ENCODE measurements at regions not wholly inside any gene's neighbourhood (a gene's known extent, or its start where the extent isn't known, plus 50 kb on each side); places are given as distances from the start of the nearest gene placed in this dataset.
A peak's percentile ranks its signal among the peaks of the same experiment; 100 is the strongest.

GRCh38 chrX:21168401-21169160, 205.6 kb upstream of the CNKSR2 start:
- TF ChIP-seq ZNF274 (IDR thresholded peaks at IDR 0.05; ENCODE audit: low read depth, low read length) = no peak
- TF ChIP-seq SUZ12 (IDR thresholded peaks at IDR 0.05; ENCODE audit: extremely low read depth, insufficient read depth, insufficient read length) = no peak
- no peak for TF ChIP-seq YY1 (IDR thresholded peaks at IDR 0.05; ENCODE audit: insufficient read depth, insufficient read length)
- Histone ChIP-seq H3K9ac (ENCODE audit: insufficient read length, low read depth) (no peak overlapping the region), H3K4me1 (ENCODE audit: insufficient read depth, insufficient read length) (no peaks in the 10 kb centered on the region), H3K9me3 (ENCODE audit: insufficient read depth, low read length) (no peaks in the 10 kb centered on the region), H3K36me3 (ENCODE audit: insufficient read depth, insufficient read length, low read length) (no peaks in the 10 kb centered on the region), H3K4me3 (ENCODE audit: insufficient read length, low read depth) (no peak overlapping the region), H3K27me3 (ENCODE audit: insufficient read depth, insufficient read length) (no peaks in the 10 kb centered on the region)
- DNase-seq (ENCODE audit: low read depth, low spot score) = no peak

- Histone ChIP-seq H3K4me3 (ENCODE audit: insufficient read length, low read depth) (no peak overlapping the region), H3K9me3 (ENCODE audit: insufficient read depth, low read length) (no peaks in the 10 kb centered on the region), H3K4me1 (ENCODE audit: insufficient read depth, insufficient read length) (no peaks in the 10 kb centered on the region), H3K36me3 (ENCODE audit: insufficient read depth, insufficient read length, low read length) (no peaks in the 10 kb centered on the region), H3K27me3 (ENCODE audit: insufficient read depth, insufficient read length) (no peaks in the 10 kb centered on the region), H3K9ac (ENCODE audit: insufficient read length, low read depth) (no peak overlapping the region)
- DNase-seq (ENCODE audit: low read depth, low spot score) = no peak
- TF ChIP-seq YY1 (IDR thresholded peaks at IDR 0.05; ENCODE audit: insufficient read depth, insufficient read length) = no peak
- no peak for TF ChIP-seq SUZ12 (IDR thresholded peaks at IDR 0.05; ENCODE audit: extremely low read depth, insufficient read depth, insufficient read length)
- TF ChIP-seq ZNF274 (IDR thresholded peaks at IDR 0.05; ENCODE audit: low read depth, low read length) = no peak
These were observed 203.0 kb upstream of the CNKSR2 start for GRCh38 chrX:21171181-21171580.

- H3K4me1 ChIP-seq (ENCODE audit: insufficient read depth, insufficient read length) = no peaks in the 10 kb centered on the region
- H3K36me3 ChIP-seq (ENCODE audit: insufficient read depth, insufficient read length, low read length) = no peaks in the 10 kb centered on the region
- H3K4me3 ChIP-seq (ENCODE audit: insufficient read length, low read depth) = no peak overlapping the region
- H3K9me3 ChIP-seq (ENCODE audit: insufficient read depth, low read length) = no peaks in the 10 kb centered on the region
- DNase-seq (ENCODE audit: low read depth, low spot score) = peak; percentile 2
- H3K9ac ChIP-seq (ENCODE audit: insufficient read length, low read depth) = no peak overlapping the region
- no peaks in the 10 kb centered on the region for H3K27me3 ChIP-seq (ENCODE audit: insufficient read depth, insufficient read length)
- no peak for TF ChIP-seq YY1 (IDR thresholded peaks at IDR 0.05; ENCODE audit: insufficient read depth, insufficient read length)
- no peak for TF ChIP-seq SUZ12 (IDR thresholded peaks at IDR 0.05; ENCODE audit: extremely low read depth, insufficient read depth, insufficient read length)
- TF ChIP-seq ZNF274 (IDR thresholded peaks at IDR 0.05; ENCODE audit: low read depth, low read length) = no peak
These were observed 199.8 kb upstream of the CNKSR2 start for GRCh38 chrX:21174439-21174838.

GRCh38 chrX:21176921-21177571, 197.2 kb upstream of the CNKSR2 start:
- Histone ChIP-seq H3K36me3 (ENCODE audit: insufficient read depth, insufficient read length, low read length) (no peaks in the 10 kb centered on the region), H3K27me3 (ENCODE audit: insufficient read depth, insufficient read length) (no peaks in the 10 kb centered on the region), H3K4me3 (ENCODE audit: insufficient read length, low read depth) (no peak overlapping the region), H3K9me3 (ENCODE audit: insufficient read depth, low read length) (no peaks in the 10 kb centered on the region), H3K4me1 (ENCODE audit: insufficient read depth, insufficient read length) (no peaks in the 10 kb centered on the region), H3K9ac (ENCODE audit: insufficient read length, low read depth) (no peak overlapping the region)
- TF ChIP-seq YY1 (IDR thresholded peaks at IDR 0.05; ENCODE audit: insufficient read depth, insufficient read length) (no peak), SUZ12 (IDR thresholded peaks at IDR 0.05; ENCODE audit: extremely low read depth, insufficient read depth, insufficient read length) (no peak), ZNF274 (IDR thresholded peaks at IDR 0.05; ENCODE audit: low read depth, low read length) (no peak)
- no peak for DNase-seq (ENCODE audit: low read depth, low spot score)

- Histone ChIP-seq H3K9me3 (ENCODE audit: insufficient read depth, low read length) (no peaks in the 10 kb centered on the region), H3K36me3 (ENCODE audit: insufficient read depth, insufficient read length, low read length) (no peaks in the 10 kb centered on the region), H3K27me3 (ENCODE audit: insufficient read depth, insufficient read length) (no peaks in the 10 kb centered on the region), H3K9ac (ENCODE audit: insufficient read length, low read depth) (no peak overlapping the region), H3K4me3 (ENCODE audit: insufficient read length, low read depth) (no peak overlapping the region), H3K4me1 (ENCODE audit: insufficient read depth, insufficient read length) (no peaks in the 10 kb centered on the region)
- DNase-seq (ENCODE audit: low read depth, low spot score) = no peak
- TF ChIP-seq YY1 (IDR thresholded peaks at IDR 0.05; ENCODE audit: insufficient read depth, insufficient read length) = no peak
- TF ChIP-seq SUZ12 (IDR thresholded peaks at IDR 0.05; ENCODE audit: extremely low read depth, insufficient read depth, insufficient read length) = no peak
- TF ChIP-seq ZNF274 (IDR thresholded peaks at IDR 0.05; ENCODE audit: low read depth, low read length) = no peak
These were observed 192.9 kb upstream of the CNKSR2 start for GRCh38 chrX:21181232-21181853.

- no peak for DNase-seq (ENCODE audit: low read depth, low spot score)
- Histone ChIP-seq H3K9me3 (ENCODE audit: insufficient read depth, low read length) (no peaks in the 10 kb centered on the region; the same call in 1 of the 2 replicates), H3K36me3 (ENCODE audit: insufficient read depth, insufficient read length, low read length) (no peaks in the 10 kb centered on the region), H3K27me3 (ENCODE audit: insufficient read depth, insufficient read length) (no peaks in the 10 kb centered on the region), H3K4me1 (ENCODE audit: insufficient read depth, insufficient read length) (no peaks in the 10 kb centered on the region), H3K4me3 (ENCODE audit: insufficient read length, low read depth) (no peak overlapping the region), H3K9ac (ENCODE audit: insufficient read length, low read depth) (no peak overlapping the region)
- TF ChIP-seq ZNF274 (IDR thresholded peaks at IDR 0.05; ENCODE audit: low read depth, low read length) = no peak
- TF ChIP-seq YY1 (IDR thresholded peaks at IDR 0.05; ENCODE audit: insufficient read depth, insufficient read length) = no peak
- TF ChIP-seq SUZ12 (IDR thresholded peaks at IDR 0.05; ENCODE audit: extremely low read depth, insufficient read depth, insufficient read length) = no peak
These were observed 181.0 kb upstream of the CNKSR2 start for GRCh38 chrX:21193196-21193595.

GRCh38 chrX:21194526-21194925, 179.7 kb upstream of the CNKSR2 start:
- Histone ChIP-seq H3K27me3 (ENCODE audit: insufficient read depth, insufficient read length) (no peaks in the 10 kb centered on the region), H3K4me1 (ENCODE audit: insufficient read depth, insufficient read length) (no peaks in the 10 kb centered on the region), H3K4me3 (ENCODE audit: insufficient read length, low read depth) (no peak overlapping the region), H3K9ac (ENCODE audit: insufficient read length, low read depth) (no peak overlapping the region), H3K36me3 (ENCODE audit: insufficient read depth, insufficient read length, low read length) (no peaks in the 10 kb centered on the region), H3K9me3 (ENCODE audit: insufficient read depth, low read length) (no peaks in the 10 kb centered on the region)
- TF ChIP-seq ZNF274 (IDR thresholded peaks at IDR 0.05; ENCODE audit: low read depth, low read length) = no peak
- TF ChIP-seq SUZ12 (IDR thresholded peaks at IDR 0.05; ENCODE audit: extremely low read depth, insufficient read depth, insufficient read length) = no peak
- no peak for TF ChIP-seq YY1 (IDR thresholded peaks at IDR 0.05; ENCODE audit: insufficient read depth, insufficient read length)
- DNase-seq (ENCODE audit: low read depth, low spot score) = no peak
